Fibroblast of lung (primary cell): ENCODE measurements at regions not wholly inside any gene's neighbourhood (a gene's known extent, or its start where the extent isn't known, plus 50 kb on each side); places are given as distances from the start of the nearest gene placed in this dataset.

ENCODE experiments used
- EZH2 ChIP-seq: IDR thresholded peaks from 2 replicates; pipeline ENCODE4 v1.5.1; 2012; ENCODE audit warnings: low read length, control low read depth, mild to moderate bottlenecking; ENCODE audit errors: missing control alignments
- TF ChIP-seq, protein P1 (sequence below), 2 donors: IDR thresholded peaks in 1 of 2; conservative IDR thresholded peaks in 1 of 2; 1 replicate in 1 of 2; 2 replicates in 1 of 2; pipeline ENCODE4 v1.5.1; 2011 to 2012; ENCODE audit warnings: low read length in 2 of 2, control low read depth in 1 of 2, inconsistent platforms in 1 of 2, low read depth in 1 of 2, mild to moderate bottlenecking in 1 of 2

- no peak for TF ChIP-seq EZH2
- TF ChIP-seq, protein P1, sequence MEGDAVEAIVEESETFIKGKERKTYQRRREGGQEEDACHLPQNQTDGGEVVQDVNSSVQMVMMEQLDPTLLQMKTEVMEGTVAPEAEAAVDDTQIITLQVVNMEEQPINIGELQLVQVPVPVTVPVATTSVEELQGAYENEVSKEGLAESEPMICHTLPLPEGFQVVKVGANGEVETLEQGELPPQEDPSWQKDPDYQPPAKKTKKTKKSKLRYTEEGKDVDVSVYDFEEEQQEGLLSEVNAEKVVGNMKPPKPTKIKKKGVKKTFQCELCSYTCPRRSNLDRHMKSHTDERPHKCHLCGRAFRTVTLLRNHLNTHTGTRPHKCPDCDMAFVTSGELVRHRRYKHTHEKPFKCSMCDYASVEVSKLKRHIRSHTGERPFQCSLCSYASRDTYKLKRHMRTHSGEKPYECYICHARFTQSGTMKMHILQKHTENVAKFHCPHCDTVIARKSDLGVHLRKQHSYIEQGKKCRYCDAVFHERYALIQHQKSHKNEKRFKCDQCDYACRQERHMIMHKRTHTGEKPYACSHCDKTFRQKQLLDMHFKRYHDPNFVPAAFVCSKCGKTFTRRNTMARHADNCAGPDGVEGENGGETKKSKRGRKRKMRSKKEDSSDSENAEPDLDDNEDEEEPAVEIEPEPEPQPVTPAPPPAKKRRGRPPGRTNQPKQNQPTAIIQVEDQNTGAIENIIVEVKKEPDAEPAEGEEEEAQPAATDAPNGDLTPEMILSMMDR (conservative IDR thresholded peaks at IDR 0.05 in 1 of 2, IDR thresholded peaks at IDR 0.05 in 1 of 2; ENCODE audit: low read depth in 1 of 2, low read length in 2 of 2), result no peak
Observed at GRCh38 chr18:38006541-38006940, 440.9 kb upstream of the CELF4 start.
